ENCODE measurements at regions not wholly inside any gene's neighbourhood (a gene's known extent, or its start where the extent isn't known, plus 50 kb on each side); places are given as distances from the start of the nearest gene placed in this dataset.

DNA sequence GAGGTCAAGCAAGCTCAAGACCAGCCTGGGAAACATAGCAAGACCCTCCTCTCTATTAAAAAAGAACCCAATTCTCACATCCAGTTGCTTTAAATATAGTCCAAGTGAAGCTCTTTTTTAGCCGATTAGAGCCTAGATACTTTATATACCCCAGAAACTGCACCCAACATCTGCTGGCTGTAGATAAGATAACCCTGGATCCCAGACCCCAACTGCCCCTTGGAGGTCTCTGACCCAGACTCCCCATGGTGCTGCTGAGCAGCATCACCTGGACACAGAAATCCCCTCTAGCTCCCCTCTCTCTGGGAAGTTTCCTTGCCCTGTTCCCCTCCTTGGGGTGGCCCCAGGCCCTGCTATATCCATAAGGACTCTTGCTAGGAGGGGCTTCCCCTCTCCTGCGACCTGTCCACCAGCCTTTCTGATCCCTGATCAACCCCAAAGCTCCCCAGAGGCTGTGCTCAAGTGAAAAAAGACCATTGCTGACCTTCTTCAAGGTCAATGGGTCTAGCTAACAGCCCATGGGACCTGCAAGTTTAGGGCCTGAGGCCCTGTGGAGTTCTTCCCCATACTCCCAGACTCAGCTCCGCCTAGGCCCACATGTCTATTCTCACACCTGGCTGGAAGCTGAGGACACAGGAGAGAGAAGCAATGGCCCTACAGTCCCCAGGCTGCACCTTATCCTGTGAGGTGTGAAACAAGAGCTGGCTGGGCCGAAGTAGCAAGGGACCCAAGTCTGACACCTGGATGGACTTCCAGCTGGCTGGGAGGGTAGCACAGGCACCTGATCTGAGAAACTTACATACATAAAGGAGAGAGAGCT lies 56.2 kb downstream of the ARL6IP4 start:
- Histone ChIP-seq H3K18ac (ENCODE audit: insufficient read length, low read depth, low read length) (no peak overlapping the region), H4K20me1 (ENCODE audit: control insufficient read depth, insufficient read depth, insufficient read length) (no peaks in the 10 kb centered on the region), H2BK15ac (ENCODE audit: low read depth, low read length) (no peak overlapping the region), H3K4me2 (ENCODE audit: insufficient read depth, insufficient read length, low read length) (no peak overlapping the region), H2BK12ac (ENCODE audit: insufficient read length, low read depth, low read length) (no peak overlapping the region), H3K56ac (ENCODE audit: insufficient read length, low read depth, low read length) (no peak overlapping the region), H3K23me2 (ENCODE audit: insufficient read length, low read depth, low read length, poor library complexity, severe bottlenecking) (no peaks in the 10 kb centered on the region), H4K91ac (ENCODE audit: insufficient read length, low read depth, low read length) (no peak overlapping the region), H3T11ph (ENCODE audit: low read length) (no peak overlapping the region), H2AK5ac (ENCODE audit: insufficient read length, low read length) (no peak overlapping the region), H4K8ac (replicated peaks; ENCODE audit: insufficient read length, low read depth, low read length) (no peak overlapping the region), H2BK120ac (ENCODE audit: low read depth, low read length, poor library complexity, severe bottlenecking) (no peak overlapping the region), H3K9me3 (ENCODE audit: control insufficient read depth, low read depth, low read length) (no peaks in the 10 kb centered on the region), H3K79me1 (ENCODE audit: insufficient read depth, low read depth, low read length, poor library complexity, severe bottlenecking) (no peaks in the 10 kb centered on the region), H4K5ac (ENCODE audit: insufficient read length, low read depth, low read length) (no peak overlapping the region), H3K27me3 (ENCODE audit: insufficient read depth, low read length) (no peaks in the 10 kb centered on the region), H3K14ac (ENCODE audit: insufficient read depth, low read length) (no peak overlapping the region), H2BK20ac (ENCODE audit: low read depth, low read length, poor library complexity, severe bottlenecking) (no peak overlapping the region), H3K4ac (ENCODE audit: low read depth, low read length) (no peak overlapping the region), H3K9ac (ENCODE audit: extremely low read depth, insufficient read length, low read length) (no peak overlapping the region), H3K23ac (ENCODE audit: insufficient read length, low read depth, low read length) (no peak overlapping the region), H3K79me2 (ENCODE audit: insufficient read depth, low read length) (no peaks in the 10 kb centered on the region), H2AFZ (ENCODE audit: low read length) (no peak overlapping the region), H3K27ac (ENCODE audit: insufficient read length, low read depth, low read length) (no peak overlapping the region), H3K4me1 (ENCODE audit: insufficient read depth, low read length) (no peaks in the 10 kb centered on the region), H2BK5ac (ENCODE audit: insufficient read length, low read length) (no peak overlapping the region)
- H3K9me3 Mint-ChIP-seq, result no peaks in the 10 kb centered on the region
- DNase-seq, result no peak
- WGBS (ENCODE audit: extremely low coverage, insufficient read length, low lambda C conversion rate), result no CpG with 5 or more reads among the region's 4 CpGs
- H3K36me3 Mint-ChIP-seq (ENCODE audit: insufficient read depth in 1 of 3, low read depth in 3 of 3), result no peaks in the 10 kb centered on the region
- TF ChIP-seq, protein P1, sequence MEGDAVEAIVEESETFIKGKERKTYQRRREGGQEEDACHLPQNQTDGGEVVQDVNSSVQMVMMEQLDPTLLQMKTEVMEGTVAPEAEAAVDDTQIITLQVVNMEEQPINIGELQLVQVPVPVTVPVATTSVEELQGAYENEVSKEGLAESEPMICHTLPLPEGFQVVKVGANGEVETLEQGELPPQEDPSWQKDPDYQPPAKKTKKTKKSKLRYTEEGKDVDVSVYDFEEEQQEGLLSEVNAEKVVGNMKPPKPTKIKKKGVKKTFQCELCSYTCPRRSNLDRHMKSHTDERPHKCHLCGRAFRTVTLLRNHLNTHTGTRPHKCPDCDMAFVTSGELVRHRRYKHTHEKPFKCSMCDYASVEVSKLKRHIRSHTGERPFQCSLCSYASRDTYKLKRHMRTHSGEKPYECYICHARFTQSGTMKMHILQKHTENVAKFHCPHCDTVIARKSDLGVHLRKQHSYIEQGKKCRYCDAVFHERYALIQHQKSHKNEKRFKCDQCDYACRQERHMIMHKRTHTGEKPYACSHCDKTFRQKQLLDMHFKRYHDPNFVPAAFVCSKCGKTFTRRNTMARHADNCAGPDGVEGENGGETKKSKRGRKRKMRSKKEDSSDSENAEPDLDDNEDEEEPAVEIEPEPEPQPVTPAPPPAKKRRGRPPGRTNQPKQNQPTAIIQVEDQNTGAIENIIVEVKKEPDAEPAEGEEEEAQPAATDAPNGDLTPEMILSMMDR (conservative IDR thresholded peaks at IDR 0.05), result no peak
- no peak overlapping the region; a peak in 1 of 5 replicates for H3K4me3 Mint-ChIP-seq
- peaks cover 6% of the 10 kb centered on the region for H3K27me3 Mint-ChIP-seq (ENCODE audit: low read depth)
- no peak overlapping the region for H3K27ac Mint-ChIP-seq
- H3K4me1 Mint-ChIP-seq, result peaks cover 0 to 4% of the 10 kb centered on the region in 2 experiments; a peak in 2 of 4 replicates
